HepG2 (cell line): ENCODE measurements at regions not wholly inside any gene's neighbourhood (a gene's known extent, or its start where the extent isn't known, plus 50 kb on each side); places are given as distances from the start of the nearest gene placed in this dataset.

ENCODE experiments used
- BHLHE40 ChIP-seq: IDR thresholded peaks from 2 replicates; pipeline ENCODE4 v1.6.1; 2011; ENCODE audit warnings: low read length, improper control_type of control experiment
- CREB1 ChIP-seq, 2 experiments: fragments of 450-650 bp in 1 of 2; IDR thresholded peaks; 2 replicates each; pipeline ENCODE4 v1.6.1; 2016 to 2017; ENCODE audit warnings: control low read depth in 1 of 2, mild to moderate bottlenecking in 1 of 2, missing compliant biosample characterization in 1 of 2, missing genetic modification characterization in 1 of 2
- MTA1 ChIP-seq: sonication (generic); formaldehyde crosslinking; IDR thresholded peaks from 2 replicates; pipeline ENCODE4 v1.4.0; 2020; ENCODE audit warnings: missing genetic modification reagents, mild to moderate bottlenecking, borderline replicate concordance
- NR1H2 ChIP-seq: sonication (generic); formaldehyde crosslinking; IDR thresholded peaks from 2 replicates; pipeline ENCODE4 v1.8.1; 2022; ENCODE audit warnings: low read depth, missing genetic modification reagents, borderline replicate concordance
- RXRA ChIP-seq: sonication (generic); formaldehyde crosslinking; IDR thresholded peaks from 2 replicates; pipeline ENCODE4 v1.5.1; 2020; ENCODE audit warnings: missing genetic modification reagents
- SMC3 ChIP-seq: IDR thresholded peaks from 2 replicates; pipeline ENCODE4 v1.6.1; 2011; ENCODE audit warnings: low read length, improper control_type of control experiment

GRCh38 chr9:120259100-120259499, 320.9 kb downstream of the CDK5RAP2 start:
- TF ChIP-seq NR1H2 (no peak), CREB1 (IDR thresholded peaks at IDR 0.05) (no peak), CREB1 (CRISPR knock-in tag; IDR thresholded peaks at IDR 0.05) (no peak), SMC3 (no peak), BHLHE40 (no peak), RXRA (CRISPR knock-in tag) (no peak), MTA1 (CRISPR knock-in tag) (no peak)
